Testis (tissue), 2 donors: ENCODE measurements at regions not wholly inside any gene's neighbourhood (a gene's known extent, or its start where the extent isn't known, plus 50 kb on each side); places are given as distances from the start of the nearest gene placed in this dataset.

Experiments
- DNase-seq: peaks from one replicate; pipeline ENCODE4 v3.0.0-alpha.2; 2019
- H3K27ac ChIP-seq, 2 donors: fragments of 200-600 bp; sonication (generic); one replicate each; pipeline ENCODE4 v1.5.1; 2019
- H3K27me3 ChIP-seq: fragments of 200-600 bp; sonication (generic); one replicate; pipeline ENCODE4 v1.5.1; 2019
- H3K36me3 ChIP-seq: fragments of 200-600 bp; sonication (generic); one replicate; pipeline ENCODE4 v1.5.1; 2017; ENCODE audit warnings: low read depth; ENCODE audit errors: missing control alignments
- H3K4me1 ChIP-seq: fragments of 200-600 bp; sonication (generic); one replicate; pipeline ENCODE4 v1.5.1; 2019
- H3K4me3 ChIP-seq, 2 donors: fragments of 200-600 bp; sonication (generic); one replicate each; pipeline ENCODE4 v1.5.1; 2017 to 2019
- H3K9me3 ChIP-seq: fragments of 200-600 bp; sonication (generic); one replicate; pipeline ENCODE4 v1.5.1; 2017
- POLR2A ChIP-seq: fragments of 450-650 bp; IDR thresholded peaks from one replicate; pipeline ENCODE4 v1.6.1; 2017; ENCODE audit warnings: antibody characterized with exemption, mild to moderate bottlenecking, moderate library complexity
- WGBS, 2 donors: methylation state at CpG; one replicate each; pipeline ENCODE4 v1.1.5; 2018; 5-methylcytosine and 5-hydroxymethylcytosine counted together
- intact Hi-C: fragments of 100-400 bp; cut with DNase I; formaldehyde crosslinking; loops from one replicate; pipeline ENCODE4 v1.15.1; 2023; ENCODE audit warnings: low total_unique reads
- TF ChIP-seq, protein P1 (sequence below), 3 experiments: fragments of 450-650 bp in 2 of 3; fragments of 200-600 bp in 1 of 3; sonication (generic) in 1 of 3; IDR thresholded peaks; one replicate each; pipeline ENCODE4 v1.5.1; 2016 to 2019; ENCODE audit warnings: antibody characterized with exemption in 3 of 3, mild to moderate bottlenecking in 2 of 3, moderate library complexity in 1 of 3

DNA sequence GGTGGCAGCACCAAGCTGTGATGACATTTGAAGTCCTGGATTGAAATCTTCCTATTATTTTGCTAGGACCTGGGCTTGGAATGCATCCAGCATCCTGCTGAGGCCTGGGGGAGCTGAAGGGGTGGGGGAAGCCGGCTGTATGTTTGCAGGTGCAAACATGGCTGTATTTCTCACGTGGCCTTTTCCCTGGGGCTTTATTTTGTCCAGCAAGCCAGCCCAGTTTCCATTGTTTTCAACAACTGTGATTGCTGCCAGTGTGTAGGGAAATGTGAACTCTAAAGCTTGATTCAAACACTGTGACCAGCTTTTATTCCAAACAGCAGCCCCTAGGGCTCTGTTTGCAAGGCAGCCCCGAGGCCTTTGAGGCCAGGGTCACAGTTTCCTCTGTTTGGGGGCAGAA is 683.0 kb downstream of the DHX35 start:
- no peak overlapping the region for H3K27ac ChIP-seq
- TF ChIP-seq, protein P1, sequence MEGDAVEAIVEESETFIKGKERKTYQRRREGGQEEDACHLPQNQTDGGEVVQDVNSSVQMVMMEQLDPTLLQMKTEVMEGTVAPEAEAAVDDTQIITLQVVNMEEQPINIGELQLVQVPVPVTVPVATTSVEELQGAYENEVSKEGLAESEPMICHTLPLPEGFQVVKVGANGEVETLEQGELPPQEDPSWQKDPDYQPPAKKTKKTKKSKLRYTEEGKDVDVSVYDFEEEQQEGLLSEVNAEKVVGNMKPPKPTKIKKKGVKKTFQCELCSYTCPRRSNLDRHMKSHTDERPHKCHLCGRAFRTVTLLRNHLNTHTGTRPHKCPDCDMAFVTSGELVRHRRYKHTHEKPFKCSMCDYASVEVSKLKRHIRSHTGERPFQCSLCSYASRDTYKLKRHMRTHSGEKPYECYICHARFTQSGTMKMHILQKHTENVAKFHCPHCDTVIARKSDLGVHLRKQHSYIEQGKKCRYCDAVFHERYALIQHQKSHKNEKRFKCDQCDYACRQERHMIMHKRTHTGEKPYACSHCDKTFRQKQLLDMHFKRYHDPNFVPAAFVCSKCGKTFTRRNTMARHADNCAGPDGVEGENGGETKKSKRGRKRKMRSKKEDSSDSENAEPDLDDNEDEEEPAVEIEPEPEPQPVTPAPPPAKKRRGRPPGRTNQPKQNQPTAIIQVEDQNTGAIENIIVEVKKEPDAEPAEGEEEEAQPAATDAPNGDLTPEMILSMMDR (IDR thresholded peaks at IDR 0.05), result no peak
- no peak for TF ChIP-seq POLR2A
- DNase-seq, result no peak
- H3K9me3 ChIP-seq, result no peaks in the 10 kb centered on the region
- no peaks in the 10 kb centered on the region for H3K27me3 ChIP-seq
- no peaks in the 10 kb centered on the region for H3K4me1 ChIP-seq
- intact Hi-C loops, result no loop called here
- H3K36me3 ChIP-seq, result no peaks in the 10 kb centered on the region
- H3K4me3 ChIP-seq, result no peak overlapping the region
- WGBS, 2 donors, result 20 to 30% methylated on average over 3 of the region's 3 CpGs

DNA sequence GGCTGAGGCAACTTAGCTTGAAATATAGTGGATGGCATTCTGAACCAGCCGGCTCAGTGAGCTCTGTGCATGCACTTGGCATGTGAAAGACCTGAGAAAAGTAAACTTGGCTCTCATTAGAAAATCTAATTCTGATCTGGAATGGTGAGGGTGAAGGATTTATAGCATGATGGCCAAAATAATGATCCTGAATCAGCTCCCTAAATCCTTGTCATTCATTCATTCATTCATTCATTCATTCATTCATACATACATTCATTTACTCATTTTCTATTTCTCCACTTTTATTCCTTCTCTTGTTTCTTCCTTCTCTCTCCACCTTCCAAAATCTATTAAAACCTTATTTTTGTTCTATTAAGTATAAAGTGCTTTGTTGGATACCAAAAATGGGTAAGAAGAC is 681.1 kb downstream of the DHX35 start:
- Histone ChIP-seq H3K9me3 (no peaks in the 10 kb centered on the region), H3K27me3 (no peaks in the 10 kb centered on the region), H3K4me3 (no peak overlapping the region), H3K4me1 (no peaks in the 10 kb centered on the region), H3K36me3 (no peaks in the 10 kb centered on the region), H3K27ac (no peak overlapping the region)
- intact Hi-C loops, result no loop called here
- no peak for DNase-seq
- 89 to 94% methylated on average over 1 of the region's 1 CpG for WGBS, 2 donors
- TF ChIP-seq, protein P1 (IDR thresholded peaks at IDR 0.05), result no peak
- TF ChIP-seq POLR2A, result no peak

DNA sequence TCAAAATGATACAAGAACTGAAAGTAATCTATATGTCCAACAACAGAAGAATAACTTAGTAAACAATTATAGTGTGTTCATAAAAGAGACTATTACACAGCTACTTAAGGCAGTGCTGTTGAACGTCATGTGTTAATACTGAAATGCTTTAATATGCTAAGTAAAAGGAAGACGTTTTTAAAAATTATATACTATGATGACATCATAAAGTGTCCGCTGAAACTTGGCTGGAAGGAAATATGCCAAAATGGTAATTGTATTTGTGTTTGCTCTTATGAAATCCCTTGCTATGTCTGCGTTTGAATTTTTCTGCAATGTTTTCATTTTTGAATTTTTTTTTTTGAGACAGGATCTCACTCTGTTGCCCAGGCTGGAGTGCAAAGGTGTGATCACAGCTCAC is 679.3 kb downstream of the DHX35 start:
- TF ChIP-seq, protein P1 (IDR thresholded peaks at IDR 0.05), result no peak
- TF ChIP-seq POLR2A, result no peak
- H3K27ac ChIP-seq, result no peak overlapping the region
- H3K4me1 ChIP-seq, result no peaks in the 10 kb centered on the region
- no peaks in the 10 kb centered on the region for H3K9me3 ChIP-seq
- H3K36me3 ChIP-seq, result no peaks in the 10 kb centered on the region
- intact Hi-C loops, result no loop called here
- no peak for DNase-seq
- WGBS, 2 donors, result 69 to 85% methylated on average over 4 of the region's 4 CpGs
- no peaks in the 10 kb centered on the region for H3K27me3 ChIP-seq
- H3K4me3 ChIP-seq, result no peak overlapping the region

DNA sequence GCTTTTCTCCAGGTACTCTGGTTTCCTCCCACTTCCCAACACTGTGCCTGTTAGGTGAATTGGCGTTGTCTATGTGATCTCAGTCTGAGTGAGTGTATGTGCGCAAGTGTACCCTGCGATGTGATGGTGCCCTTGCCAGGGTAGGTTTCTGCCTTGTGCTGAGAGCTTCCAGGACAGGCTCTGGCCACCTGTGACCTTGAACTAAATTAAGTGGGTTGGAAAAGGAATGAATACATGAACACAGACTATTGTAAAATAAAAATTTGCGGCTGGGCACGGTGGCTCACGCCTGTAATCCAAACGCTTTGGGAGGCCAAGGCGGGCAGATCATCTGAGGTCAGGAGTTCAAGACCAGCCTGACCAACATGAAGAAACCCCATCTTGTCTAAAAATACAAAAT is 678.0 kb downstream of the DHX35 start:
- DNase-seq, result no peak
- H3K27ac ChIP-seq, result no peak overlapping the region
- WGBS, 2 donors, result 82 to 85% methylated on average over 8 of the region's 8 CpGs
- H3K4me3 ChIP-seq, result no peak overlapping the region
- no peaks in the 10 kb centered on the region for H3K27me3 ChIP-seq
- no peaks in the 10 kb centered on the region for H3K4me1 ChIP-seq
- H3K36me3 ChIP-seq, result no peaks in the 10 kb centered on the region
- intact Hi-C loops, result no loop called here
- TF ChIP-seq POLR2A, result no peak
- TF ChIP-seq, protein P1 (IDR thresholded peaks at IDR 0.05), result no peak
- H3K9me3 ChIP-seq, result no peaks in the 10 kb centered on the region

- no peaks in the 10 kb centered on the region for H3K4me1 ChIP-seq
- no peaks in the 10 kb centered on the region for H3K36me3 ChIP-seq
- no peaks in the 10 kb centered on the region for H3K27me3 ChIP-seq
- intact Hi-C loops, result no loop called here
- TF ChIP-seq, protein P1 (IDR thresholded peaks at IDR 0.05), result no peak
- TF ChIP-seq POLR2A, result no peak
- no peak for DNase-seq
- H3K27ac ChIP-seq, result no peak overlapping the region
- 53 to 81% methylated on average over 2 of the region's 2 CpGs for WGBS, 2 donors
- H3K4me3 ChIP-seq, result no peak overlapping the region
- no peaks in the 10 kb centered on the region for H3K9me3 ChIP-seq
Measured at GRCh38 chr20:39638731-39639130, 676.6 kb downstream of the DHX35 start.
